ENCODE measurements at regions not wholly inside any gene's neighbourhood (a gene's known extent, or its start where the extent isn't known, plus 50 kb on each side); places are given as distances from the start of the nearest gene placed in this dataset.

DNA sequence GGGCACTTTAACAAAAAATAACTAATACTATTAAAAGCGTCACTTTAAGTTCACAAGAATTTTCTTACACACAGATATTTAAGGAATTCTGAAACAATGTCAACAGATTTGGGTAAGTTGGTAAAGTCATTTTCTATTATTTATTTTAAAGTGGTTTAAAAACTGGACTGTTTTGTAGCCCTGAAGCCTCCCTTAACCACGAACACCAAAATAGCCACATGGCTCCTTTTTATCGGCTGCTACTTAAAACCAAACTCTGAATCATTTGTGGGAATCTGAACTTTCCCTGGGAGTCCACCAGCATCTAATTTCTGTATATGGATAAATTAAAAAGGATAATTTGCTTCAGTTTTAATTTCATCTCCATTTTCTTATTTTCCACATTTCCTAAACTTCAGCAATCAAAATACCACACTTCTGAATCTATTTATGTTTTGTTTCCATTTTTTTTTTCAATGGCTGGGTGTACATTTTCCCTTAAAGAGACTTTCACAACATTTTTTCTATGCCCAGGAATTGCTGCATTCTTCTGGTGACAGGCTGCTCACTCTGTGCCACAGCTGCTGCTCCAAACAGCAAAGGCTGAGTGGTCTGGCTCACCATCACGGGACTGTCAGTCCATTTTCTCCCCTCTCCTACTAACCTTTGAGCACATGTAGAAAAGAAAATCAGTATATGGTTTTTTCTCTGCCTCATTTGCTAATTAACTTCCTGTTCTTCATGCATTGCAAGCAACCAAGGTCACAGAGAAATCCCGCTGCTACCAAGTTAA is 255.5 kb upstream of the KCNJ16 start:
- no peak for DNase-seq (ENCODE audit: low spot score in 2 of 2)
- no peaks in the 10 kb centered on the region for H3K4me1 ChIP-seq
- no peaks in the 10 kb centered on the region for H3K9me3 ChIP-seq
- H3K36me3 ChIP-seq (replicated peaks), result no peaks in the 10 kb centered on the region
- in situ Hi-C loops (cut with MboI; ENCODE audit: low sequenced_read_pairs), result no loop called here
- H3K27me3 ChIP-seq (ENCODE audit: low read depth), result no peaks in the 10 kb centered on the region
- H3K4me3 ChIP-seq, result no peak overlapping the region

- Histone ChIP-seq H3K9me3 (no peaks in the 10 kb centered on the region), H3K4me1 (no peaks in the 10 kb centered on the region), H3K4me3 (no peak overlapping the region), H3K36me3 (replicated peaks) (no peaks in the 10 kb centered on the region), H3K27me3 (ENCODE audit: low read depth) (no peaks in the 10 kb centered on the region)
- DNase-seq (ENCODE audit: low spot score in 2 of 2), result no peak
- in situ Hi-C loops (cut with MboI; ENCODE audit: low sequenced_read_pairs), result no loop called here
Observed at GRCh38 chr17:69820876-69821473, 254.1 kb upstream of the KCNJ16 start.

- no peaks in the 10 kb centered on the region for H3K4me1 ChIP-seq
- H3K9me3 ChIP-seq, result no peaks in the 10 kb centered on the region
- in situ Hi-C loops (cut with MboI; ENCODE audit: low sequenced_read_pairs), result no loop called here
- H3K4me3 ChIP-seq, result no peak overlapping the region
- H3K36me3 ChIP-seq (replicated peaks), result no peaks in the 10 kb centered on the region
- DNase-seq (ENCODE audit: low spot score in 2 of 2), result no peak
- no peaks in the 10 kb centered on the region for H3K27me3 ChIP-seq (ENCODE audit: low read depth)
Observed at GRCh38 chr17:69822314-69822875, 252.6 kb upstream of the KCNJ16 start.

- DNase-seq (ENCODE audit: low spot score in 2 of 2), result no peak
- no peaks in the 10 kb centered on the region for H3K9me3 ChIP-seq
- H3K27me3 ChIP-seq (ENCODE audit: low read depth), result no peaks in the 10 kb centered on the region
- in situ Hi-C loops (cut with MboI; ENCODE audit: low sequenced_read_pairs), result no loop called here
- H3K4me1 ChIP-seq, result no peaks in the 10 kb centered on the region
- H3K36me3 ChIP-seq (replicated peaks), result no peaks in the 10 kb centered on the region
- H3K4me3 ChIP-seq, result no peak overlapping the region
Observed at GRCh38 chr17:69828087-69828486, 246.9 kb upstream of the KCNJ16 start.

- no peaks in the 10 kb centered on the region for H3K27me3 ChIP-seq (ENCODE audit: low read depth)
- H3K9me3 ChIP-seq, result no peaks in the 10 kb centered on the region
- DNase-seq (ENCODE audit: low spot score in 2 of 2), result no peak
- H3K4me1 ChIP-seq, result no peaks in the 10 kb centered on the region
- H3K4me3 ChIP-seq, result no peak overlapping the region
- in situ Hi-C loops (cut with MboI; ENCODE audit: low sequenced_read_pairs), result no loop called here
- H3K36me3 ChIP-seq (replicated peaks), result no peaks in the 10 kb centered on the region
Observed at GRCh38 chr17:69834494-69834893, 240.5 kb upstream of the KCNJ16 start.

GRCh38 chr17:69851736-69852135 is 223.3 kb upstream of the KCNJ16 start:
- no peaks in the 10 kb centered on the region for H3K4me1 ChIP-seq
- H3K36me3 ChIP-seq (replicated peaks), result no peaks in the 10 kb centered on the region
- in situ Hi-C loops (cut with MboI; ENCODE audit: low sequenced_read_pairs), result no loop called here
- H3K4me3 ChIP-seq, result no peak overlapping the region
- H3K27me3 ChIP-seq (ENCODE audit: low read depth), result no peaks in the 10 kb centered on the region
- no peak for DNase-seq (ENCODE audit: low spot score in 2 of 2)
- H3K9me3 ChIP-seq, result no peaks in the 10 kb centered on the region

- in situ Hi-C loops (cut with MboI; ENCODE audit: low sequenced_read_pairs), result no loop called here
- H3K4me3 ChIP-seq, result no peak overlapping the region
Observed at GRCh38 chr17:69853541-69854224, 221.3 kb upstream of the KCNJ16 start.

DNA sequence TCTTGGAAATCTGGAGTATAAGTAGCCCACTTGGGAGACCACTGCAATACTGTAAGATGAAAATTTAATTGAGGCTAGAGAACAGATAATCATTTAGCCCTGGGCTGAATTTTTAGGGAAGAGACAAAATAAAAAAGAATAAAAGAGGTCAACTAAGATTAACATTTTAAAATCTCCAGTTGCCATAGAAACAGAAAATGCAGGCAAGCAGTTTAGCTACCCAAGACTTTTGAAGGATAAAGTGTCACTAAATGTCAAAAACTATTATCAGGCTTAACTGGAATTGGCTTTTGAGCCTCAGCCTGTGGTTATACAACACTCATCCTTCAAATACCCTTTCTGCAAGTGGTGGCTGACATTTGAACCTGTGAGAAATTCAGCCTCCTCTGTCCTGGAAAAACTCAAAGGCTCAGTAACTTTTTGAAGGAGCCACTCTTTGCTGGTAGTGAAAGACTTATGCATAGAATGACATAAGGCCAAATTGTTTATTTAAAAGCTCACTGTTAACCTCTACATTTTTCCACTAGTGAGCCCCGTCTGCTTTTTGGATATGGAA is 220.7 kb upstream of the KCNJ16 start:
- Histone ChIP-seq H3K4me3 (no peak overlapping the region), H3K9me3 (no peaks in the 10 kb centered on the region), H3K27me3 (ENCODE audit: low read depth) (no peaks in the 10 kb centered on the region), H3K36me3 (replicated peaks) (no peaks in the 10 kb centered on the region), H3K4me1 (no peaks in the 10 kb centered on the region)
- in situ Hi-C loops (cut with MboI; ENCODE audit: low sequenced_read_pairs), result no loop called here
- DNase-seq (ENCODE audit: low spot score in 2 of 2), result no peak

More at GRCh38 chr17:69853541-69854224, 221.3 kb upstream of the KCNJ16 start:
- Histone ChIP-seq H3K4me1 (no peaks in the 10 kb centered on the region), H3K9me3 (no peaks in the 10 kb centered on the region), H3K27me3 (ENCODE audit: low read depth) (no peaks in the 10 kb centered on the region), H3K36me3 (replicated peaks) (no peaks in the 10 kb centered on the region)
- no peak for DNase-seq (ENCODE audit: low spot score in 2 of 2)

GRCh38 chr17:69856946-69857345 is 218.1 kb upstream of the KCNJ16 start:
- Histone ChIP-seq H3K27me3 (ENCODE audit: low read depth) (no peaks in the 10 kb centered on the region), H3K9me3 (no peaks in the 10 kb centered on the region)
- in situ Hi-C loops (cut with MboI; ENCODE audit: low sequenced_read_pairs), result no loop called here

DNA sequence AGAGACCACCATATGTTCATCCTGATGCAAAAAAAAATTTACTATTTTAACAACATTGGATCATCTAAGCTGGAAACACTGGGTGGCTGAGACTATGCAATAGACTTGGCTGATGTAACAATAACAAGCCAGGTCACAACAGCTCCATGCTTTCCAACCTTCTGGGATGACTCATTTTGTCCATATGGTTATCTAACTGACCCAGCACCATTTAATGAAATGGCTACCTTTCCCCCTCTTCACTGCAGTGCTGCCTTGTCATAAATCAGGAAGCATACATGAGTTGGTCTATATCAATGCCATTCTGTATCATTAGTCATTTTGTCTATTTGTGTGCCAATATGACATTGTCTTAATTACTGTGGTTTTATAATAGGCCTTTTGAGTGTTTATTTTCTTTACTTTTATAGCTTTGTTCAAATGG is 217.6 kb upstream of the KCNJ16 start:
- no peak for DNase-seq (ENCODE audit: low spot score in 2 of 2)
- no peaks in the 10 kb centered on the region for H3K27me3 ChIP-seq (ENCODE audit: low read depth)
- H3K9me3 ChIP-seq, result no peaks in the 10 kb centered on the region
- H3K4me3 ChIP-seq, result no peak overlapping the region
- no peaks in the 10 kb centered on the region for H3K4me1 ChIP-seq
- no peaks in the 10 kb centered on the region for H3K36me3 ChIP-seq (replicated peaks)
- in situ Hi-C loops (cut with MboI; ENCODE audit: low sequenced_read_pairs), result no loop called here

More at GRCh38 chr17:69856946-69857345, 218.1 kb upstream of the KCNJ16 start:
- H3K4me3 ChIP-seq, result no peak overlapping the region
- H3K4me1 ChIP-seq, result no peaks in the 10 kb centered on the region
- no peak for DNase-seq (ENCODE audit: low spot score in 2 of 2)
- H3K36me3 ChIP-seq (replicated peaks), result no peaks in the 10 kb centered on the region

- Histone ChIP-seq H3K36me3 (replicated peaks) (no peaks in the 10 kb centered on the region), H3K27me3 (ENCODE audit: low read depth) (no peaks in the 10 kb centered on the region), H3K9me3 (no peaks in the 10 kb centered on the region), H3K4me1 (no peaks in the 10 kb centered on the region), H3K4me3 (no peak overlapping the region)
- DNase-seq (ENCODE audit: low spot score in 2 of 2), result no peak
- in situ Hi-C loops (cut with MboI; ENCODE audit: low sequenced_read_pairs), result no loop called here
Observed at GRCh38 chr17:69858460-69858859, 216.6 kb upstream of the KCNJ16 start.

DNA sequence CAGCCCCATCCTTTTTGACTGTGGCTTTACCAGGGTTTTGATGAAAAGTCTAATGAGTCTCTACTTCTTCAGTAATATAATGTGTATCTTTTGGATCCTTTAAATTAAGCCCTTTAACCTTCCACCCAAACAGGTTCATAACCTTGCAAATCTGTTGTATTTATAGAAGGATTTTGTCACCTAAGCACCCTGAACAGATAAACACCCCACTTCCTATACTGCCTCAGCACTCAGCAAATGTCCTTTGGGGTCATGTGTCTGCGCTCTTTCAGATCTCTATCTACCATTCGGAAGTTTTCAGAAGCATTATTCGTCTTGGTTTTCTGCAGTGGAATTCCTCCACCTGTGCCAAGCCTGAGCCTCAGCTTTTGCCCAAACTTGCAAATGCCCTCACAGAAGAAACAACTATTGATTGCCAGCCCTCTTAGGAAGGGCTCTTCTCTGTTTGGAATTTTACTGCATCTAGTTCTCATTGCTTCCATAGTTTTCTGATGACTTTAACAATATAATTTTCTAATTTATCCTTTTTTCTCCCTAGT is 214.8 kb upstream of the KCNJ16 start:
- Histone ChIP-seq H3K4me1 (no peaks in the 10 kb centered on the region), H3K4me3 (no peak overlapping the region), H3K9me3 (no peaks in the 10 kb centered on the region), H3K36me3 (replicated peaks) (no peaks in the 10 kb centered on the region), H3K27me3 (ENCODE audit: low read depth) (no peaks in the 10 kb centered on the region)
- in situ Hi-C loops (cut with MboI; ENCODE audit: low sequenced_read_pairs), result no loop called here
- no peak for DNase-seq (ENCODE audit: low spot score in 2 of 2)

DNA sequence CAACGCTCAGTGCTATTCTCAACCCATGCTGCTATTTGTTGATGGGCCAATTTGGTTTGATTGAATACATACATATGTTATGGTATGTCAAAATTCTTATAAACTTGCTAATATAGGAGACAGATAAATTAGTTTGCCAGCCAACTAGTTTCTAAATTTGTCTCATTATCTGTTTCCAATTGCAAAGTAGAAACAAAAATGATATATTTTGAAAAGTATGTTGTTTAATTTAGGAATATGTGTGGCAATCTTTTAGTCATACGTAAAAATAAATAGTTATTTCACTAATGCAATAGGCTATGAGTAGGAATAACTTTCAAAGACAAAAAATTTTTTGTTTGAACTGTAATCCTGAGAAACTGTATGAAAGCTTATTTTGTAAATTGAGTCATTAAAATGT is 210.6 kb upstream of the KCNJ16 start:
- in situ Hi-C loops (cut with MboI; ENCODE audit: low sequenced_read_pairs), result no loop called here
- Histone ChIP-seq H3K27me3 (ENCODE audit: low read depth) (no peaks in the 10 kb centered on the region), H3K36me3 (replicated peaks) (no peaks in the 10 kb centered on the region), H3K9me3 (no peaks in the 10 kb centered on the region; the same call in 1 of the 2 replicates), H3K4me1 (no peaks in the 10 kb centered on the region), H3K4me3 (no peak overlapping the region)
- DNase-seq (ENCODE audit: low spot score in 2 of 2), result no peak

Measured in HAP-1 (cell line).